Spinal cord (tissue), 9 donors: ENCODE measurements at regions not wholly inside any gene's neighbourhood (a gene's known extent, or its start where the extent isn't known, plus 50 kb on each side); places are given as distances from the start of the nearest gene placed in this dataset.

ENCODE experiments used
- DNase-seq, 6 donors: peaks; one replicate each; pipeline versions ENCODE4 v3.0.0 to v3.0.0-alpha.2; 2013 to 2015; ENCODE audit warnings: low spot score in 6 of 6, low read depth in 4 of 6
- H3K27ac ChIP-seq: one replicate; pipeline ENCODE4 v1.5.1; 2013; ENCODE audit warnings: low read depth, low read length, control low read depth
- H3K27me3 ChIP-seq: one replicate; pipeline ENCODE4 v1.6.1; 2013; ENCODE audit warnings: low read length; ENCODE audit not compliant: control insufficient read depth, insufficient read depth
- H3K36me3 ChIP-seq: one replicate; pipeline ENCODE4 v1.6.1; 2013; ENCODE audit warnings: low read length; ENCODE audit not compliant: control insufficient read depth, insufficient read depth
- H3K4me1 ChIP-seq: one replicate; pipeline ENCODE4 v1.6.1; 2013; ENCODE audit warnings: low read length; ENCODE audit not compliant: control insufficient read depth, insufficient read depth
- H3K4me3 ChIP-seq: one replicate; pipeline ENCODE4 v1.5.1; 2013; ENCODE audit warnings: low read depth, low read length, control low read depth
- H3K9me3 ChIP-seq: one replicate; pipeline ENCODE4 v1.6.1; 2013; ENCODE audit warnings: low read length; ENCODE audit not compliant: control insufficient read depth, insufficient read depth
- WGBS: methylation state at CpG from one replicate; pipeline ENCODE4 v1.1.5; 2013; ENCODE audit warnings: missing lambda C conversion rate; ENCODE audit not compliant: insufficient coverage; 5-methylcytosine and 5-hydroxymethylcytosine counted together
- donor health status: healthy.

DNA sequence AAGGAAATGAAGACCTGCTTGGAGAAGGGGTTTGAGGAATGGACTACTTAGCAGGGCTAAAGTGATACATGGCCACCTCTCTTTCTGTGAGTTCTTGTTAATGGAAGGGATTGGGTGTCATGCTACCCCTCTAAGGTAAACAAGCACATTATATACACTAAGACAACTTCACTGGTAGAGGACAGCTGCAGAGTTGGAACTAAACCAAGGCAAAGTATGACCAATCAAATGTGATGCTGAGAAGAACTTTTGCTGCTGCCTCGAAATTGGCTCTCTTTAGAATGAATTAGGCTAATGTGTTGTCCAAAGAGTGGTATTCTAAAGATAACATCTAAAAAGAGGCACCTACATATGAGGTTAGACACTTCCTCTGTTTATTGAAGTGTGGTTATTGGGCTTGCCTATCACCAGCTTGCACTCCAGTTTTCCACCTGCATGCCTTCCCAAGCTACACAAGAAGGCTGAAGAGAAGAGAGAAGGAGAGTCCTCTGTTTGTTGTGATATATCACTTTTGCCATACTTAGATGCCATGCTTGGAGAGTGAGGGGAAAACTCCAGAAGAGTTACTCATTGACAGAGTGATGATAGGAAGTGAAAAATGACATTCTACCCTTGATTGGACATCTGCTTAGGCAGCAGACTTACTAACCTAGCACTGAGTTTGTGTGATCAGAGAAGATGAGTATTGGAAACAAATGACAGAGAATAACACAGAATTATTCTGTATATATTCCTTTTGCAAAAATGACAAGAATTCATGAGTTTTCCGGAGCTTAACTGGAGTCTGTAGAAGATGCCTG is 536.1 kb downstream of the ZNF608 start:
- H3K36me3 ChIP-seq = no peaks in the 10 kb centered on the region
- H3K27me3 ChIP-seq = no peaks in the 10 kb centered on the region
- H3K27ac ChIP-seq = no peak overlapping the region
- no peaks in the 10 kb centered on the region for H3K4me1 ChIP-seq
- no peak overlapping the region for H3K4me3 ChIP-seq
- H3K9me3 ChIP-seq = peaks cover 2% of the 10 kb centered on the region
- no peak for DNase-seq
- WGBS = 86% methylated on average over 1 of the region's 2 CpGs

DNA sequence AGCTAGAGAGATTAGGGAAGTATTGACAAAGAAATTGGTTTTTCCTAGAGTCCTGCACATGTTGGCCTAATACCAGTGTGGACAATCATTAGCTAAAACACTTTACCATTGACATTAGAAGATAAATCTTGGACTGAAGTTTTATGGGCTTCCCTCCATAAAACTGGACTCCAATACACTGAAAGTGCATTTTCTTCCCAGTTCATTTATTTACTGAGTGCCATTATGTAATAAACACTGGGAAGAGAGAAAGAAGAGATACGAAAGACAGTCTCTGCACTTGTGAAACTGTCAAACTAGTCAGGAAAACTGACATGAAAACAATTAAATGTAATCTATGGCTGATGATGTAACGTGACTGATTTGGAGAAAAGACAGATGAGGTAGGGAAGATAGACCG is 539.3 kb downstream of the ZNF608 start:
- no peak for DNase-seq
- no peak overlapping the region for H3K27ac ChIP-seq
- no peak overlapping the region for H3K4me3 ChIP-seq
- H3K27me3 ChIP-seq = no peaks in the 10 kb centered on the region
- H3K9me3 ChIP-seq = peaks cover 8% of the 10 kb centered on the region
- 73% methylated on average over 3 of the region's 3 CpGs for WGBS
- H3K36me3 ChIP-seq = no peaks in the 10 kb centered on the region
- no peaks in the 10 kb centered on the region for H3K4me1 ChIP-seq

DNA sequence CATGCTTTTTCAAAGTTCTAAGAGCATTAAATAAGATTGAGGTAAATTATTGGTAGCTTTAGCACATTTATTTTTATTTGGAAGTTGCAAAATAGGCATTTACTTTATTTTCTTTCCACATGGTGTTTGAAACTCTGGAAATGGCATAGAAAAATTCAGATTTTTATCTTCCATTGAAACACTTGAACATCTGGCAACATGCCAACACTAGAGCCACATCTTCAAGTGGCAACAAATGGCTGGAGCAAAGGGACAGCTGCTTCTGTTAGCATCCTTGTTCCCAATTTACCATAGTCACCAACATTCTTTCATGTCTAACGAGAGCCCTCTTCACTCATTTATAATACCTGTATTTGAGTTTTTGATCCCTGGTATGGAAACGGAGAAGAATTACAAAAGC is 539.9 kb downstream of the ZNF608 start:
- no peak for DNase-seq
- Histone ChIP-seq H3K9me3 (peaks cover 8% of the 10 kb centered on the region), H3K4me3 (no peak overlapping the region), H3K4me1 (no peaks in the 10 kb centered on the region), H3K27me3 (no peaks in the 10 kb centered on the region), H3K36me3 (no peaks in the 10 kb centered on the region), H3K27ac (no peak overlapping the region)
- no CpG with 5 or more reads among the region's 2 CpGs for WGBS

DNA sequence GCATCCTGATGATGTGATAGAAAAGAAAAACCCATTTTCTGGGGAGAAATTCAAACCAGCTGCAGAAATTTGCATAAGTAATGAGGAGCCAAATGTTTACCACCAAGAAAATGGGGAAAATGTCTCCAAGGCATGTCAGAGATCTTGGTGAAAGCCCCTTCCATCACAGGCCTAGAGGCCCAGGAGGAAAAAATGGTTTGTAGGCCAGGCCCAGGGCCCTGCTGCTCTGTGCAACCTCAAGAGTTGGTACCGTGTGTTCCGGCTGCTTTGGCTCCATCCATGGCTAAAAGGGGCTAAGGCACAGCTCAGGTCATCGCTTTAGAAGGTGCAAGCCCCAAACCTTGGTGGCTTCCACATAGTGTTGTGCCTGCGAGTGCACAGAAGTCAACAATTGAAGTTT is 543.1 kb downstream of the ZNF608 start:
- no peak for DNase-seq
- no peak overlapping the region for H3K4me3 ChIP-seq
- no peaks in the 10 kb centered on the region for H3K4me1 ChIP-seq
- H3K9me3 ChIP-seq = peaks cover 8% of the 10 kb centered on the region
- no peaks in the 10 kb centered on the region for H3K27me3 ChIP-seq
- H3K36me3 ChIP-seq = no peaks in the 10 kb centered on the region
- no peak overlapping the region for H3K27ac ChIP-seq
- 100% methylated on average over 4 of the region's 4 CpGs for WGBS

DNA sequence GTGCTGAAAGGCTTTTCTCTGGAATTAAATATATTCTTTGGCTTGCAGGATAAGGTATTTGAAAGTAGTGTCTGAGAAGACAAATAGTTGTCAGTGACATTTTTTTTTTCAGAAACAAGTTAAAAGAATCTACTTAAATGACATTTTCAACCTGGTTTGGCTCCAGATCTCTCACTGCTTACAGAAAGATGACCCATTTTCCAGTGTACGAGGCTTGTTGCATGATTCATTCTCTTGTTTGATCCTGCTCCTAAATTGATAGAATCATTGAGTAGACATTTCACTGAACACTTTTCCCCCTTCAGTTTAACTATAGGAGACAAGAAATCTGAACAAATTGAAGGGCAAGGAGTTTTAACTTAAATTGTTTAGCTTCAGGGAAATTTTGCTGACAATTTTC is 546.1 kb downstream of the ZNF608 start:
- Histone ChIP-seq H3K27ac (no peak overlapping the region), H3K36me3 (no peaks in the 10 kb centered on the region), H3K9me3 (peaks cover 8% of the 10 kb centered on the region), H3K4me1 (no peaks in the 10 kb centered on the region), H3K27me3 (no peaks in the 10 kb centered on the region), H3K4me3 (no peak overlapping the region)
- no peak for DNase-seq
- 0% methylated on average over 1 of the region's 1 CpG for WGBS

DNA sequence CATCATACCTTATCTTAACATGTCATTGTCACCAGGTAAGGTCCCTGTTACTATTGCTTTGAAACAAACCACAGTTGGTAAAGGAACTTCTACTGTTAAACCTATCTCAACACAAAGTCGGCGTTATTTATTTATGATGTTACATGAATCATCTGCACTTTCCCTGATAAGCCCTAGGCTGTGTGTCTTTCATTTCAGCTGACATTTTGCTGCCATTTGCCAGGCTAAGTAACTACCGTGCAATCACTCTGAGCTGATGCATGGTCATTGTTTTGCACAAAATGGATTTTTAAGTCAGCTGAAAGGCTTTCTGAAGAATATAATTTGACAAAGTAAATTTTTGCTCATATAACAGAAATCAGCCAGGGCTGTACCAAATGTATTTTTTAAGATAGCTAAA is 546.5 kb downstream of the ZNF608 start:
- peaks cover 8% of the 10 kb centered on the region for H3K9me3 ChIP-seq
- peak in 1 of 6 donors; percentile 65 for DNase-seq
- no peaks in the 10 kb centered on the region for H3K27me3 ChIP-seq
- H3K4me3 ChIP-seq = no peak overlapping the region
- H3K27ac ChIP-seq = no peak overlapping the region
- no peaks in the 10 kb centered on the region for H3K4me1 ChIP-seq
- no peaks in the 10 kb centered on the region for H3K36me3 ChIP-seq
- 57% methylated on average over 1 of the region's 3 CpGs for WGBS

- no peaks in the 10 kb centered on the region for H3K4me1 ChIP-seq
- H3K36me3 ChIP-seq = no peaks in the 10 kb centered on the region
- no peaks in the 10 kb centered on the region for H3K9me3 ChIP-seq
- no peaks in the 10 kb centered on the region for H3K27me3 ChIP-seq
- no peak overlapping the region for H3K4me3 ChIP-seq
- H3K27ac ChIP-seq = no peak overlapping the region
- DNase-seq = no peak
- 38% methylated on average over 1 of the region's 2 CpGs for WGBS
These were observed 551.0 kb downstream of the ZNF608 start for GRCh38 chr5:124195411-124195810.

- Histone ChIP-seq H3K9me3 (no peaks in the 10 kb centered on the region), H3K4me1 (no peaks in the 10 kb centered on the region), H3K27ac (no peak overlapping the region), H3K4me3 (no peak overlapping the region), H3K36me3 (no peaks in the 10 kb centered on the region), H3K27me3 (no peaks in the 10 kb centered on the region)
- WGBS = no CpG with 5 or more reads among the region's 7 CpGs
- DNase-seq = peak in 1 of 6 donors; percentile 56
These were observed 552.2 kb downstream of the ZNF608 start for GRCh38 chr5:124194282-124194681.

- peak in 2 of 6 donors; percentile 34 to 83 for DNase-seq
- WGBS = 17% methylated on average over 2 of the region's 4 CpGs
- no peaks in the 10 kb centered on the region for H3K4me1 ChIP-seq
- no peaks in the 10 kb centered on the region for H3K27me3 ChIP-seq
- no peak overlapping the region for H3K27ac ChIP-seq
- no peaks in the 10 kb centered on the region for H3K36me3 ChIP-seq
- H3K9me3 ChIP-seq = no peaks in the 10 kb centered on the region
- H3K4me3 ChIP-seq = no peak overlapping the region
These were observed 553.1 kb downstream of the ZNF608 start for GRCh38 chr5:124193371-124193789.

- H3K4me1 ChIP-seq = no peaks in the 10 kb centered on the region
- no peaks in the 10 kb centered on the region for H3K9me3 ChIP-seq
- no peak overlapping the region for H3K4me3 ChIP-seq
- DNase-seq = no peak
- no CpG with 5 or more reads among the region's 3 CpGs for WGBS
- no peaks in the 10 kb centered on the region for H3K27me3 ChIP-seq
- no peaks in the 10 kb centered on the region for H3K36me3 ChIP-seq
- no peak overlapping the region for H3K27ac ChIP-seq
These were observed 553.7 kb downstream of the ZNF608 start for GRCh38 chr5:124192716-124193115.
